CD4-positive, alpha-beta memory T cell (primary cell): ENCODE measurements at regions not wholly inside any gene's neighbourhood (a gene's known extent, or its start where the extent isn't known, plus 50 kb on each side); places are given as distances from the start of the nearest gene placed in this dataset.
A peak's percentile ranks its signal among the peaks of the same experiment; 100 is the strongest.
"Not testable (repeated sequence)": the region's sequence is repeated elsewhere in the genome, so short reads cannot be mapped to it uniquely, and the experiment has no call there.

ENCODE experiments used
- CTCF ChIA-PET: fragments of 350-600 bp; sonication (Branson Sonifier 250); formaldehyde crosslinking; loops from one replicate; lab custom pipeline; 2021; ENCODE audit warnings: inconsistent platforms; ENCODE audit not compliant: partially characterized antibody; lab: Charles Lee
- POLR2A ChIA-PET: fragments of 350-600 bp; sonication (Branson Sonifier 250); formaldehyde crosslinking; loops from one replicate; lab custom pipeline; 2021; ENCODE audit not compliant: partially characterized antibody; lab: Charles Lee
- DNase-seq, 5 donors: peaks; one replicate each; pipeline versions ENCODE4 v3.0.0 to v3.0.0-alpha.2; 2020 to 2022; ENCODE audit warnings: mixed read lengths in 1 of 5
- H3K27ac ChIP-seq: one replicate; pipeline ENCODE4 v1.7.0; 2013; ENCODE audit warnings: low read depth, low read length
- H3K27me3 ChIP-seq: 2 replicates; pipeline ENCODE4 v1.7.0; 2013; ENCODE audit warnings: mild to moderate bottlenecking, low read length, moderate library complexity; ENCODE audit not compliant: insufficient read depth
- H3K36me3 ChIP-seq: 2 replicates; pipeline ENCODE4 v1.7.0; 2013; ENCODE audit warnings: mild to moderate bottlenecking, low read length, moderate library complexity; ENCODE audit not compliant: insufficient read depth
- H3K4me1 ChIP-seq: 2 replicates; pipeline ENCODE4 v1.7.0; 2013; ENCODE audit warnings: mild to moderate bottlenecking, low read length, moderate library complexity; ENCODE audit not compliant: insufficient read depth
- H3K4me3 ChIP-seq, 2 donors: one replicate each; pipeline ENCODE4 v1.7.0; 2013; ENCODE audit warnings: low read length in 2 of 2, mild to moderate bottlenecking in 1 of 2
- H3K9me3 ChIP-seq, 2 donors: one replicate each; pipeline ENCODE4 v1.7.0; 2013; ENCODE audit warnings: low read length in 2 of 2, control low read depth in 1 of 2; ENCODE audit not compliant: control insufficient read depth in 1 of 2
- H3K27ac Mint-ChIP-seq, 7 donors: one replicate each; pipeline ENCODE4 v1.8.0; 2020 to 2021; ENCODE audit warnings: mixed read lengths in 7 of 7, mild to moderate bottlenecking in 6 of 7, inconsistent platforms in 3 of 7, moderate library complexity in 3 of 7
- H3K27me3 Mint-ChIP-seq, 2 donors: one replicate each; pipeline ENCODE4 v1.8.0; 2020 to 2021; ENCODE audit warnings: mixed read lengths in 2 of 2
- H3K36me3 Mint-ChIP-seq, 2 donors: one replicate each; pipeline ENCODE4 v1.8.0; 2020 to 2021; ENCODE audit warnings: mixed read lengths in 2 of 2, inconsistent platforms in 1 of 2, mild to moderate bottlenecking in 1 of 2
- H3K4me1 Mint-ChIP-seq, 4 donors: one replicate each; pipeline ENCODE4 v1.8.0; 2020 to 2021; ENCODE audit warnings: mixed read lengths in 4 of 4, mild to moderate bottlenecking in 1 of 4
- H3K4me3 Mint-ChIP-seq, 8 donors: one replicate each; pipeline ENCODE4 v1.8.0; 2020 to 2021; ENCODE audit warnings: mixed read lengths in 8 of 8, mild to moderate bottlenecking in 7 of 8, moderate library complexity in 6 of 8, inconsistent platforms in 3 of 8
- H3K9me3 Mint-ChIP-seq, 8 donors: one replicate each; pipeline ENCODE4 v1.8.0; 2020 to 2021; ENCODE audit warnings: mixed read lengths in 8 of 8, mild to moderate bottlenecking in 5 of 8, inconsistent platforms in 3 of 8, moderate library complexity in 1 of 8
- intact Hi-C: fragments of 100-400 bp; cut with micrococcal nuclease; formaldehyde crosslinking; loops from one replicate; pipeline ENCODE4 v1.15.1; 2023

DNA sequence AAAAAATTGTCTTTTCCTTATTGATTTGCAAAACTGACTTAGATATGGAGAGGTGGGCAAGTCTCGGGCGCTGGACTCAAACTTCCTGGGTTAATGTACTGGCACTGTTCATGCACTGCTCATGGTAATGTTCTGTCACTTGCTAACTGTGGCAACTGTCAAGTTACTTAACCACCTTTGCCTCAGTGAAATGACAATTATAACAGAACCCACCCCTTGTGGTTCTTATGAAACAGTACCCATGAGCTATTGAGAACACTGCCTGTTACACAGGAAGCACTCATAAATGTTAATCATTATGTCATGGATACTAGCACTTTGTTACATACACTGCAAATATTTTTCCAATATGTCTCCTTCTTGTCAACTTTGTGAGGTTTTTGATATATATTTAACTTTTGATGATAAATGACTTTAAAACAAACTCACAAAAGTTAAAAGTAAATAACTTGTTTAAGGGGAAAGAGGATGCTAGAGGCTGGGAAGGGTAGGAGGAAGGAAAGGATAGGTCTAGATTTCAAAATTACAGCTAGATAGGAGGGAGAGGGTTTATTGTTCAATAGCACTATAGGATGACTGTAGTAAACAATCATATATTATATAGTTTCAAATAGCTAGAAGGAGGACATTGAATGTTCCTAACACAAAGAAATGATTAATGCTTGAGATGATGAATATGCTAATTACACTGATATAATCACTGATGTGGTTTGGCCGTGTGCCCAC, 342.5 kb downstream of the ADGRL2 start:
- Mint-ChIP-seq H3K36me3 (no peaks in the 10 kb centered on the region), H3K4me3 (no peak overlapping the region), H3K27me3 (no peaks in the 10 kb centered on the region), H3K9me3 (peaks cover 0 to 14% (median 0%) of the 10 kb centered on the region in 8 donors), H3K4me1 (no peaks in the 10 kb centered on the region), H3K27ac (no peak overlapping the region)
- DNase-seq = no peak
- Histone ChIP-seq H3K4me1 (no peaks in the 10 kb centered on the region), H3K27me3 (no peaks in the 10 kb centered on the region), H3K36me3 (no peaks in the 10 kb centered on the region), H3K4me3 (no peak overlapping the region), H3K9me3 (no peaks in the 10 kb centered on the region), H3K27ac (no peak overlapping the region)
- CTCF ChIA-PET = no interaction called here
- intact Hi-C loops = no loop called here
- POLR2A ChIA-PET = no interaction called here

GRCh38 chr1:82141390-82141789, 340.7 kb downstream of the ADGRL2 start:
- peaks cover 0 to 14% (median 2%) of the 10 kb centered on the region in 8 donors for H3K9me3 Mint-ChIP-seq
- no peaks in the 10 kb centered on the region for H3K4me1 Mint-ChIP-seq
- H3K27me3 Mint-ChIP-seq = no peaks in the 10 kb centered on the region
- intact Hi-C loops = no loop called here
- H3K4me3 ChIP-seq = no peak overlapping the region
- no peak overlapping the region for H3K27ac ChIP-seq
- no peaks in the 10 kb centered on the region for H3K4me1 ChIP-seq
- peak overlapping the region in 1 of 7 donors; percentile 68 for H3K27ac Mint-ChIP-seq
- H3K4me3 Mint-ChIP-seq = no peak overlapping the region
- H3K27me3 ChIP-seq = no peaks in the 10 kb centered on the region
- H3K9me3 ChIP-seq = no peaks in the 10 kb centered on the region
- no peaks in the 10 kb centered on the region for H3K36me3 ChIP-seq
- ChIA-PET POLR2A (no interaction called here), CTCF (interaction anchor here (1.0 kb wide), 1 partner anchor 31 kb away, joined by 3 read pairs; no protein-coding TSS in a partner anchor)
- no peak for DNase-seq
- no peaks in the 10 kb centered on the region for H3K36me3 Mint-ChIP-seq

- no peaks in the 10 kb centered on the region for H3K27me3 Mint-ChIP-seq
- no peaks in the 10 kb centered on the region for H3K36me3 Mint-ChIP-seq
- Histone ChIP-seq H3K4me1 (no peaks in the 10 kb centered on the region), H3K27me3 (no peaks in the 10 kb centered on the region), H3K4me3 (no peak overlapping the region), H3K36me3 (no peaks in the 10 kb centered on the region), H3K9me3 (no peaks in the 10 kb centered on the region), H3K27ac (no peak overlapping the region)
- no peak for DNase-seq
- ChIA-PET CTCF (no interaction called here), POLR2A (no interaction called here)
- H3K4me1 Mint-ChIP-seq = no peaks in the 10 kb centered on the region
- H3K4me3 Mint-ChIP-seq = no peak overlapping the region
- intact Hi-C loops = no loop called here
- no peak overlapping the region for H3K27ac Mint-ChIP-seq
- peaks cover 0 to 14% (median 2%) of the 10 kb centered on the region in 8 donors for H3K9me3 Mint-ChIP-seq
These were observed 339.2 kb downstream of the ADGRL2 start for GRCh38 chr1:82139751-82140468.

DNA sequence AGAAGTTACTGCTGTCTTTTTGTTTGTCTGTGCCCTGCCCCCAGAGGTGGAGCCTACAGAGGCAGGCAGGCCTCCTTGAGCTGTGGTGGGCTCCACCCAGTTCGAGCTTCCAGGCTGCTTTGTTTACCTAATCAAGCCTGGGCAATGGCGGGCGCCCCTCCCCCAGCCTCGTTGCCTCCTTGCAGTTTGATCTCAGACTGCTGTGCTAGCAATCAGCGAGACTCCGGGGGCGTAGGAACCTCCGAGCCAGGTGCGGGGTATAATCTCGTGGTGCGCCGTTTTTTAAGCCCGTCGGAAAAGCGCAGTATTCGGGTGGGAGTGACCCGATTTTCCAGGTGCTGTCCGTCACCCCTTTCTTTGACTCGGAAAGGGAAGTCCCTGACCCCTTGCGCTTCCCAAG, 335.6 kb downstream of the ADGRL2 start:
- H3K27me3 Mint-ChIP-seq, H3K27me3 ChIP-seq, H3K4me3 ChIP-seq, CTCF ChIA-PET, H3K4me3 Mint-ChIP-seq, H3K36me3 Mint-ChIP-seq, H3K36me3 ChIP-seq, H3K9me3 ChIP-seq, intact Hi-C loops, H3K4me1 Mint-ChIP-seq, POLR2A ChIA-PET, H3K27ac Mint-ChIP-seq, DNase-seq, H3K27ac ChIP-seq, H3K4me1 ChIP-seq, H3K9me3 Mint-ChIP-seq: not testable (repeated sequence)

DNA sequence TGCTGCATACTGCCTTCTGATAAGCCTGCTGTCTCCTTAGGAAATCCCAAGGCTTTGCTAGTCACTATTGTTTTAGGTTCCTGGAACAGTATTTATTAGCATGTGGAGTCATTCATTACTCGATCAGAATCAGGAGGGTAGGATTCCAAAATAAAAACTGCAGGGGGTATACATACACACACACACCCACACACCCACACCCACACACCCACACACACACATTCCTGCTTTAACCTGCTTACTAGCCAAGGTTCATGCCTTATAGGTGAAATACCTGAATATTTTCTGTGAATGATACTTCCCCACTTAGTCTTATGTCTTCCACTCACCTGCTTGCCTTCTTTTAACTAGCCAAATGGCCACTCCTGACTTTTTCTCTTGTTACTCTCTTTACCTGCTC, 325.1 kb downstream of the ADGRL2 start:
- Histone ChIP-seq H3K27ac (no peak overlapping the region), H3K27me3 (no peaks in the 10 kb centered on the region), H3K4me3 (no peak overlapping the region), H3K4me1 (no peaks in the 10 kb centered on the region), H3K9me3 (no peaks in the 10 kb centered on the region), H3K36me3 (no peaks in the 10 kb centered on the region)
- Mint-ChIP-seq H3K9me3 (peaks cover 0 to 7% (median 0%) of the 10 kb centered on the region in 8 donors), H3K4me3 (no peak overlapping the region), H3K27me3 (no peaks in the 10 kb centered on the region), H3K4me1 (no peaks in the 10 kb centered on the region), H3K36me3 (no peaks in the 10 kb centered on the region), H3K27ac (no peak overlapping the region)
- POLR2A ChIA-PET = no interaction called here
- intact Hi-C loops = no loop called here
- CTCF ChIA-PET = no interaction called here
- no peak for DNase-seq

DNA sequence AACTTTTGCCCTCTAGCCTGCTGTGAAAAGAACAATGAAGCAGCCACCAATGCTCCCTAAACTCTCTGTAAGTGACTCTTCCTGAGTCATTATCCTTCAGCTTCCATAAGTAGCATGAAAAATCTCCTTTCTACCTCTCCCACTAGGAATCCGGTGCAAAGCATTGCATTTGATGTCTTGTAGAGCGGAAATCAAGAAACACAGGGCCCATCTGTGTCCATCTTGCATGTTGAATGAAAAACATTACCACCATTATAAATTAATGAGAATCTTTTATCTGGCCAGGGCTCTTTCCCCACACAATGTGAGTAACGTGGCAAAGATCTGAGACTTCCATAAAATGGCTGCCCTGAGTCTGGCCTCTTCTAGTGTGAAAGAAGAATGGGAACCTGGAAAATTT, 324.4 kb downstream of the ADGRL2 start:
- intact Hi-C loops = no loop called here
- Histone ChIP-seq H3K27ac (no peak overlapping the region), H3K9me3 (no peaks in the 10 kb centered on the region), H3K4me1 (no peaks in the 10 kb centered on the region), H3K36me3 (no peaks in the 10 kb centered on the region), H3K27me3 (no peaks in the 10 kb centered on the region), H3K4me3 (no peak overlapping the region)
- Mint-ChIP-seq H3K9me3 (peaks cover 0 to 2% (median 0%) of the 10 kb centered on the region in 8 donors), H3K27me3 (no peaks in the 10 kb centered on the region), H3K4me1 (no peaks in the 10 kb centered on the region), H3K36me3 (no peaks in the 10 kb centered on the region), H3K27ac (no peak overlapping the region), H3K4me3 (no peak overlapping the region)
- ChIA-PET CTCF (no interaction called here), POLR2A (no interaction called here)
- no peak for DNase-seq

DNA sequence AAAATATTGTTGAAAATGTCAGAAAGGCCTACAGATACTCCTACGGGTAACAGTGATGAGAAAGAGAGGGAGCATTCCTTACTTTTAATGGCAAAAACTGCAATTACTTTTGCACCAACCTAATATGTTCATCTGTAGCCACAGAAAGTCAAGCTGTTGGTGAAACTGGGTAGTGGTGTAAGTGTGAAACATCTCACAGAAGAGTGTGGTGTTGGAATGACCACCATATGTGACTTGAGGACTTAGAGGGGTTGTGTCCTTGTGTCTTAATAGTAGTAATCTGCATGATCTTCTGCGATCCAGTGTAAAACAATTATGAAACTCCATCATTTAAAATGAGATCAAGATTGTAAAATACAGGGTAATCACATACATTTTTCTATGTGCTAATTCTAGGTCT, 320.7 kb downstream of the ADGRL2 start:
- Histone ChIP-seq H3K36me3 (no peaks in the 10 kb centered on the region), H3K27ac (no peak overlapping the region), H3K4me3 (no peak overlapping the region), H3K27me3 (no peaks in the 10 kb centered on the region), H3K4me1 (no peaks in the 10 kb centered on the region), H3K9me3 (no peaks in the 10 kb centered on the region)
- Mint-ChIP-seq H3K27me3 (no peaks in the 10 kb centered on the region), H3K4me1 (no peaks in the 10 kb centered on the region), H3K36me3 (no peaks in the 10 kb centered on the region), H3K4me3 (no peak overlapping the region), H3K9me3 (no peaks in the 10 kb centered on the region), H3K27ac (no peak overlapping the region)
- ChIA-PET CTCF (no interaction called here), POLR2A (no interaction called here)
- intact Hi-C loops = no loop called here
- no peak for DNase-seq
